IMR-90 (cell line): ENCODE measurements at regions not wholly inside any gene's neighbourhood (a gene's known extent, or its start where the extent isn't known, plus 50 kb on each side); places are given as distances from the start of the nearest gene placed in this dataset.
A peak's percentile ranks its signal among the peaks of the same experiment; 100 is the strongest.

Source experiments
- ATAC-seq: fragments of 200-7000 bp; cut with Tn5 transposase; 2 replicates; pipeline ENCODE4 v1.9.1; 2020; ENCODE audit warnings: low read depth, mild to moderate bottlenecking, moderate library complexity
- BruUV-seq: library from RNA; stranded (reverse); fragments of 400-500 nt; replicated peaks from 2 replicates; lab custom pipeline; 2021; lab: Mats Ljungman, UMichigan
- CTCF ChIA-PET: fragments of 300-600 bp; formaldehyde crosslinking; extraction: SDS; loops from one replicate; lab custom pipeline; 2021; ENCODE audit warnings: antibody characterized with exemption; lab: Yijun Ruan, JAX
- POLR2A ChIA-PET: fragments of 300-600 bp; sonication (Branson Sonifier 250); formaldehyde crosslinking; loops from one replicate; lab custom pipeline; 2022; ENCODE audit warnings: antibody characterized with exemption; ENCODE audit not compliant: unreplicated experiment; lab: Charles Lee
- DNase-seq: peaks from one replicate; pipeline ENCODE4 v3.0.0; 2013
- H2AFZ ChIP-seq: replicated peaks from 2 replicates; pipeline ENCODE3; 2013; ENCODE audit warnings: low read length, mild to moderate bottlenecking; ENCODE audit not compliant: poor library complexity
- H2AK5ac ChIP-seq: 2 replicates; pipeline ENCODE4 v1.6.1; 2013; ENCODE audit warnings: low read depth, low read length, inconsistent platforms
- H2AK9ac ChIP-seq: replicated peaks from 2 replicates; pipeline ENCODE3; 2013; ENCODE audit warnings: mild to moderate bottlenecking, low read depth, low read length, moderate library complexity; ENCODE audit not compliant: poor library complexity
- H2BK120ac ChIP-seq: 2 replicates; pipeline ENCODE4 v1.6.1; 2013; ENCODE audit warnings: low read depth, low read length, inconsistent platforms
- H2BK15ac ChIP-seq: 3 replicates; pipeline ENCODE4 v1.6.1; 2013; ENCODE audit warnings: low read depth, low read length, inconsistent platforms
- H2BK20ac ChIP-seq: 2 replicates; pipeline ENCODE4 v1.6.1; 2013; ENCODE audit warnings: low read depth, mild to moderate bottlenecking, inconsistent platforms, low read length, moderate library complexity
- H2BK5ac ChIP-seq: 2 replicates; pipeline ENCODE4 v1.6.1; 2013; ENCODE audit warnings: mild to moderate bottlenecking, low read depth, low read length, inconsistent platforms; ENCODE audit not compliant: poor library complexity, severe bottlenecking
- H3K14ac ChIP-seq: replicated peaks from 2 replicates; pipeline ENCODE4 v1.6.1; 2013; ENCODE audit warnings: low read depth, low read length, inconsistent platforms
- H3K18ac ChIP-seq: 2 replicates; pipeline ENCODE4 v1.6.1; 2013; ENCODE audit warnings: low read depth, low read length, control low read depth
- H3K23ac ChIP-seq: 2 replicates; pipeline ENCODE4 v1.6.1; 2013; ENCODE audit warnings: low read depth, low read length, inconsistent platforms
- H3K27ac ChIP-seq: 2 replicates; pipeline ENCODE4 v1.5.1; 2013; ENCODE audit warnings: mild to moderate bottlenecking, control low read depth, low read length; ENCODE audit not compliant: insufficient read depth
- H3K27me3 ChIP-seq: 2 replicates; pipeline ENCODE4 v1.6.1; 2013; ENCODE audit warnings: low read length; ENCODE audit not compliant: control insufficient read depth, insufficient read depth
- H3K36me3 ChIP-seq: 2 replicates; pipeline ENCODE4 v1.6.1; 2013; ENCODE audit warnings: low read length, mixed read lengths; ENCODE audit not compliant: control insufficient read depth, insufficient read depth
- H3K4ac ChIP-seq: 2 replicates; pipeline ENCODE4 v1.6.1; 2013; ENCODE audit warnings: low read depth, low read length, inconsistent platforms
- H3K4me1 ChIP-seq: 2 replicates; pipeline ENCODE4 v1.6.1; 2013; ENCODE audit warnings: low read length, mixed read lengths; ENCODE audit not compliant: control insufficient read depth, insufficient read depth
- H3K4me2 ChIP-seq: 2 replicates; pipeline ENCODE4 v1.6.1; 2013; ENCODE audit warnings: low read depth, mild to moderate bottlenecking, control low read depth, low read length, moderate library complexity
- H3K4me3 ChIP-seq: 2 replicates; pipeline ENCODE4 v1.5.1; 2013; ENCODE audit warnings: low read depth, mild to moderate bottlenecking, control low read depth, low read length, moderate library complexity; ENCODE audit not compliant: insufficient read depth
- H3K56ac ChIP-seq: 2 replicates; pipeline ENCODE4 v1.6.1; 2013; ENCODE audit warnings: low read length, inconsistent platforms; ENCODE audit not compliant: insufficient read depth; ENCODE audit errors: extremely low read depth
- H3K79me1 ChIP-seq, 2 experiments: 2 replicates each; pipeline ENCODE4 v1.6.1; 2013; ENCODE audit warnings: low read length in 2 of 2, inconsistent platforms in 1 of 2, low read depth in 1 of 2
- H3K9ac ChIP-seq: 2 replicates; pipeline ENCODE4 v1.6.1; 2013; ENCODE audit warnings: low read depth, low read length, control low read depth
- H3K9me1 ChIP-seq: 2 replicates; pipeline ENCODE4 v1.6.1; 2013; ENCODE audit warnings: low read length, inconsistent platforms; ENCODE audit not compliant: insufficient read depth
- H3K9me3 ChIP-seq: 2 replicates; pipeline ENCODE4 v1.6.1; 2013; ENCODE audit warnings: low read length; ENCODE audit not compliant: control insufficient read depth, insufficient read depth
- H4K20me1 ChIP-seq: 2 replicates; pipeline ENCODE4 v1.6.1; 2013; ENCODE audit warnings: low read length, inconsistent platforms; ENCODE audit not compliant: insufficient read depth
- H4K5ac ChIP-seq: 2 replicates; pipeline ENCODE4 v1.6.1; 2013; ENCODE audit warnings: mild to moderate bottlenecking, low read depth, low read length, control low read depth
- H4K8ac ChIP-seq, 2 experiments: 2 replicates each; pipeline ENCODE4 v1.6.1; 2013; ENCODE audit warnings: low read depth in 2 of 2, low read length in 2 of 2, control low read depth in 1 of 2, inconsistent platforms in 1 of 2
- H4K91ac ChIP-seq: 2 replicates; pipeline ENCODE4 v1.6.1; 2013; ENCODE audit warnings: low read depth, low read length, inconsistent platforms; ENCODE audit not compliant: insufficient read depth
- CEBPB ChIP-seq: IDR thresholded peaks from 2 replicates; pipeline ENCODE4 v1.6.1; 2012; ENCODE audit warnings: low read depth, low read length, improper control_type of control experiment
- CHD1 ChIP-seq: IDR thresholded peaks from 2 replicates; pipeline ENCODE4 v1.6.1; 2012; ENCODE audit warnings: low read depth, low read length, improper control_type of control experiment
- ELK1 ChIP-seq: fragments of 150-350 bp; IDR thresholded peaks from 2 replicates; pipeline ENCODE4 v1.6.1; 2016; ENCODE audit warnings: low read depth, mild to moderate bottlenecking, low read length, moderate library complexity, borderline replicate concordance
- MAFK ChIP-seq: IDR thresholded peaks from 2 replicates; pipeline ENCODE4 v1.6.1; 2012; ENCODE audit warnings: low read depth, low read length, improper control_type of control experiment
- NFE2L2 ChIP-seq: fragments of 150-350 bp; IDR thresholded peaks from 2 replicates; pipeline ENCODE4 v1.6.1; 2016; ENCODE audit warnings: low read depth, mild to moderate bottlenecking, low read length
- POLR2A ChIP-seq: IDR thresholded peaks from 2 replicates; pipeline ENCODE4 v1.6.1; 2012; ENCODE audit warnings: mild to moderate bottlenecking, low read depth, low read length
- RAD21 ChIP-seq: IDR thresholded peaks from 2 replicates; pipeline ENCODE4 v1.6.1; 2012; ENCODE audit warnings: low read length, improper control_type of control experiment
- RCOR1 ChIP-seq: IDR thresholded peaks from 2 replicates; pipeline ENCODE4 v1.6.1; 2012; ENCODE audit warnings: mild to moderate bottlenecking, low read length, improper control_type of control experiment; ENCODE audit not compliant: insufficient replicate concordance
- RFX5 ChIP-seq: IDR thresholded peaks from 2 replicates; pipeline ENCODE4 v1.8.0; 2012; ENCODE audit warnings: low read depth, mild to moderate bottlenecking, low read length, moderate library complexity
- WGBS, 2 experiments: methylation state at CpG; one replicate each; pipeline versions ENCODE4 v1.1.5 to v1.1.7; 2013; ENCODE audit warnings: missing lambda C conversion rate in 2 of 2; ENCODE audit not compliant: insufficient read length in 1 of 2; ENCODE audit errors: extremely low coverage in 2 of 2; 5-methylcytosine and 5-hydroxymethylcytosine counted together
- dilution Hi-C: fragments of 300-500 bp; cut with HindIII; formaldehyde crosslinking; loops from one replicate; pipeline ENCODE4 v1.14.3; 2018; ENCODE audit warnings: low sequenced_read_pairs; ENCODE audit not compliant: unreplicated experiment
- in situ Hi-C: fragments of 300-500 bp; cut with MboI; formaldehyde crosslinking; loops from 3 replicates; pipeline ENCODE4 v1.14.3; 2019; ENCODE audit warnings: low sequenced_read_pairs, inconsistent platforms, mixed read lengths
- intact Hi-C: fragments of 100-400 bp; cut with micrococcal nuclease; formaldehyde crosslinking; loops from 2 replicates; pipeline ENCODE4 v1.10.0; 2022

- Histone ChIP-seq H4K5ac (peak overlapping the region; percentile 37; the same call in 1 of the 2 replicates), H3K36me3 (no peaks in the 10 kb centered on the region; the same call in 1 of the 2 replicates), H3K56ac (no peak overlapping the region), H3K9me1 (peaks cover 15% of the 10 kb centered on the region), H2BK5ac (peak overlapping the region; percentile 25), H3K9me3 (no peaks in the 10 kb centered on the region), H2BK15ac (peak overlapping the region; percentile 81; the same call in 2 of the 3 replicates), H2BK120ac (peak overlapping the region; percentile 83), H3K4me1 (peaks cover 31% of the 10 kb centered on the region), H2AK5ac (peak overlapping the region; percentile 74), H3K9ac (no peak overlapping the region), H3K4me2 (no peak overlapping the region), H2BK20ac (peak overlapping the region; percentile 68; the same call in 1 of the 2 replicates), H4K20me1 (no peaks in the 10 kb centered on the region; the same call in 1 of the 2 replicates), H3K4me3 (no peak overlapping the region), H3K18ac (peak overlapping the region; percentile 49; the same call in 1 of the 2 replicates), H3K14ac (peak overlapping the region; percentile 16; the same call in 1 of the 2 replicates), H4K91ac (peak overlapping the region; percentile 87; the same call in 1 of the 2 replicates), H3K4ac (peak overlapping the region; percentile 66), H2AK9ac (no peak overlapping the region), H2AFZ (no peak overlapping the region), H4K8ac (peak overlapping the region; percentile 60 to 87; a peak in 2 of 4 replicates), H3K23ac (no peak overlapping the region), H3K27ac (no peak overlapping the region; the same call in 1 of the 2 replicates), H3K27me3 (no peaks in the 10 kb centered on the region), H3K79me1 (peaks cover 7 to 57% of the 10 kb centered on the region in 2 experiments)
- POLR2A ChIA-PET: no interaction called here
- in situ Hi-C loops: loop anchor here (5.0 to 10.0 kb wide), 2 partner anchors 66 to 189 kb away; no protein-coding TSS in a partner anchor
- DNase-seq: no peak
- dilution Hi-C loops: no loop called here
- intact Hi-C loops: no loop called here
- TF ChIP-seq CEBPB: no peak
- no peak for TF ChIP-seq RCOR1
- TF ChIP-seq NFE2L2: no peak
- no peak for TF ChIP-seq MAFK
- no peak for TF ChIP-seq CHD1
- no peak for TF ChIP-seq RAD21
- TF ChIP-seq ELK1: no peak
- TF ChIP-seq POLR2A: no peak
- TF ChIP-seq RFX5: no peak
- no TSS peak for BruUV-seq
- 100% methylated on average over 1 of the region's 3 CpGs; no CpG with 5 or more reads in 1 of the 2 experiments for WGBS, 2 experiments
- ATAC-seq: no peak
- CTCF ChIA-PET: no interaction called here
Measured at GRCh38 chr20:19883501-19883900, 125.4 kb downstream of the RIN2 start.
